HG02642 (cell line): ENCODE measurements at regions not wholly inside any gene's neighbourhood (a gene's known extent, or its start where the extent isn't known, plus 50 kb on each side); places are given as distances from the start of the nearest gene placed in this dataset.
"Not testable (repeated sequence)": the region's sequence is repeated elsewhere in the genome, so short reads cannot be mapped to it uniquely, and the experiment has no call there.

ENCODE experiments used
- ATAC-seq: cut with Tn5 transposase; IDR thresholded peaks from one replicate; pipeline ENCODE4 v1.9.1; 2021; ENCODE audit warnings: mild to moderate bottlenecking; ENCODE audit not compliant: unreplicated experiment, poor library complexity

- no peak for ATAC-seq
These were observed 136.1 kb downstream of the MID1IP1 start for GRCh38 chrX:38937400-38937799.

GRCh38 chrX:38937926-38938325 lies 136.7 kb downstream of the MID1IP1 start:
- no peak for ATAC-seq

DNA sequence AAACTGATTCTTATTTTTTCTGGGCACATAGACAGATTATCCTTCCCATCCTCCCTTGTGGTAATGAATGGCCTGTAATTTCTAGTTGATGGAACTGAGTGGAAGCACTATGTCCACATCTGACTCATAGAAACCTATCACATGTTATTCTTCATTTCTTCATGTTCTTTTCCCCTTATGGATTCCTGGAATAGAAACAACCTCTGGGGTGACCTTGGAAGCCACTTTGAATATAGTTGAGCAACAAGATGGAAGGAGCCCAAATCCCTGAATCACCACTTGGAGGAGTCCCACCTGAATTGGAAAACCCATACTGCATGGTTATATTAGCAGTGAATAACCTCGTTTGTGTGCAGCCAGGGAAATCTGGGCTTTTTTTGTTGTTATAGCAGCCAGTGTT lies 137.8 kb downstream of the MID1IP1 start:
- ATAC-seq = no peak

DNA sequence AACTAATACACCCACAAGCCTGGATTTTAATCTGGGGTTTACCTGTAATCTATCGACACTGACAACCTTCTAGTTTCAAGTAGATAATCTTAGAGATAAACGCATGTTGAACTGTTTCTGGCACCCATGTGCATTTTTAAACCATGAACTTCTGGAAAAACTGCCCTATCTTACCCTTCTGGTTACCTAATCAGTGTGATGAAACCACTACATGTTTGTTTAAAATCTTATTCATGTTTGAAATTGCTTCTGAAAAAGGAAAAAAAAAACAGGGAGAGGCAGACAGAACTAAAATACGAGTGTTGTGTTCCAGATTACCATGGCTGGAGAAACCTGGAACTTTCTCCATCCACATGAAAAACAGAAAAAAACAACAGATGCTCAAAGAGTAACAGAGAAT lies 139.3 kb downstream of the MID1IP1 start:
- ATAC-seq = no peak

DNA sequence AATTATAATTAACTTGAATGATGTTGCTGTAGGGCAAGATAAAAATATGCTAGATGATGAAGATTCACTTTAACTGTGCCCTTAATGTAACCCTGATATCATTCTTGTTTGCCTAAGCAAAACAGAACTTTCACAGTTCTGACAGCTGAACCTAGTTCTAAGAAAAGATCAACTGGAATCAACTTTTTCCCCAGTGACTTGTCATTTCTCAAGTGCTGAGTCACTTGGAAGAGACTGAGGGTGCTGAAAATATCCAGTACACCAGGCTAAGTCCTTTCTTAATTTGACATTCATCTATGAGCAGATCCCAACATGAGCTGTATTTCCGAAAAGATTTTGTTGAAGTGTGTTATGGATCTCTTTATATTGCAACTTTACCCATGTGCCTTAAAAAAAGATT lies 140.4 kb downstream of the MID1IP1 start:
- no peak for ATAC-seq

DNA sequence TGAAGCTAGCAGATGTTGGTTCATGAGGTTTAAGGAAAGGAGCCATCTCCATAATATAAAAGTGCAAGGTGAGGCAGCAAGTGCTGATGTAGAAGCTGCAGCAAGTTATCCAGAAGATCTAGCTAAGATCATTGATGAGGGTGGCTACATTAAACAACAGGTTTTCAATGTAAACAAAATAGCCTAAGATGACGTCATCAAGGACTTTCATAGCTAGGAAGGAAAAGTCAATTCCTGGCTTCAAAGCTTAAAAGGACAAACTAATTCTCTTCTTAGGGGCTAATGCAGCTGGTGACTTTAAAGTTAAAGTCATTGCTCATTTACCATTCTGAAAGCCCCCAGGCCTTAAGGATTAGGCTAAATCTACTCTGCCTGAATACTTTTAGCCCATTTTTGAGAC lies 141.9 kb downstream of the MID1IP1 start:
- no peak for ATAC-seq

DNA sequence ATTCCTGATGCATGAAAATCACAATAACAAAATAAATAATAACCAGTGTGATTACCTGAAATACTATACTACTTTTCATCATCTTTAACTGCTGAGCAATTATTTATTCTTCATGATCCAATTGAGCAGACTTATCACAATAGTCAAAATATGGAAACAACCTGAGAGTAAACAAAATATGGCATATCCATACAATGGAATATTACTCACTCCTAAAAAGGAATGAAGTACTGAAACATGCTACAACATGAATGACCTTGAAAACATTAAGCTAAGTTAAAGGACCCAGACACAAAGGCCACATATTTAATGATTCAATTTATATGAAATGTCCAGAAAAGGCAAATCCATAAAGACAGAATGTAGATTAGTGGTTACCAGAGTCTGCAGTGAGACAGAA lies 146.8 kb downstream of the MID1IP1 start:
- no peak for ATAC-seq

- no peak for ATAC-seq
These were observed 153.3 kb downstream of the MID1IP1 start for GRCh38 chrX:38954520-38954919.

DNA sequence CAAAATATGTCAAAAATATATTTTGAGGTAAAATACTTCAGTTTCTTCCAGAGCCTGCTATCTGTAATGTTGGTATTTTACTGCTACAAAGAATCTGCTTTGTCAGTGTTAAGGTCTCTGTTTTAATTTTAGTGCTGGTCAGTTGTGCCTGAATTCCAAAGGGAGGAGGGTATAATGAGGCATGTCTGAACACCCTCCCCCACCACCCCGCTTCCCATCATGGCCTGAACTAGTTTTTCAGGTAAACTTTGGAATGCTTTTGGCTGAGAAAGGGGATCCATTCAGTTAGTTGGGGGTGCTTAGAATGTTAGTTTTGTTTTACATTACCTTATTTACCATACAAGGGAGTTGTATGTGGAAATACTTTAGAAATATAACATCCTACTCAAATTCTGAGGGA lies 158.5 kb downstream of the MID1IP1 start:
- ATAC-seq = no peak

DNA sequence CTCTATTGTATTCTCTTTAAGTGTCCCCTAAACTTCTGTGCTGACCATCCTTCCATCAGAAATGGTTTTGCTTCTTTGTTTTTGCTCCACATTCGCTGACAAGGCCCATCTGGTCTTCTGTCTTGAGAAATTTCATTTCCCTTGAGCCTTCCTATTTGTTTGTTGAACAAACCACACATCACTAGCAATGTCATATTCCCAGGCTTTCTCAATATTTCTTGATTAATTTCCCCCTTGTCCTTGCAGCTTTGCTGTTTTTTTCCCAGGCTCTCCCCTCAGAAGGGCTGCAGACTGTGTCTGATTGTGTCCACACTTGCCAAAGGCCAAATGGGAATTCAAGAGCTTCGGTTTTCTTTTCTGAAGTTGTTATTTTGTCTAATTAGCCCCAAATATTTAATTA lies 158.9 kb downstream of the MID1IP1 start:
- no peak for ATAC-seq

GRCh38 chrX:38961936-38962335 lies 160.7 kb downstream of the MID1IP1 start:
- ATAC-seq = no peak

GRCh38 chrX:38963244-38963643 lies 162.0 kb downstream of the MID1IP1 start:
- not testable (repeated sequence) for ATAC-seq

- no peak for ATAC-seq
These were observed 164.6 kb downstream of the MID1IP1 start for GRCh38 chrX:38965888-38966287.

DNA sequence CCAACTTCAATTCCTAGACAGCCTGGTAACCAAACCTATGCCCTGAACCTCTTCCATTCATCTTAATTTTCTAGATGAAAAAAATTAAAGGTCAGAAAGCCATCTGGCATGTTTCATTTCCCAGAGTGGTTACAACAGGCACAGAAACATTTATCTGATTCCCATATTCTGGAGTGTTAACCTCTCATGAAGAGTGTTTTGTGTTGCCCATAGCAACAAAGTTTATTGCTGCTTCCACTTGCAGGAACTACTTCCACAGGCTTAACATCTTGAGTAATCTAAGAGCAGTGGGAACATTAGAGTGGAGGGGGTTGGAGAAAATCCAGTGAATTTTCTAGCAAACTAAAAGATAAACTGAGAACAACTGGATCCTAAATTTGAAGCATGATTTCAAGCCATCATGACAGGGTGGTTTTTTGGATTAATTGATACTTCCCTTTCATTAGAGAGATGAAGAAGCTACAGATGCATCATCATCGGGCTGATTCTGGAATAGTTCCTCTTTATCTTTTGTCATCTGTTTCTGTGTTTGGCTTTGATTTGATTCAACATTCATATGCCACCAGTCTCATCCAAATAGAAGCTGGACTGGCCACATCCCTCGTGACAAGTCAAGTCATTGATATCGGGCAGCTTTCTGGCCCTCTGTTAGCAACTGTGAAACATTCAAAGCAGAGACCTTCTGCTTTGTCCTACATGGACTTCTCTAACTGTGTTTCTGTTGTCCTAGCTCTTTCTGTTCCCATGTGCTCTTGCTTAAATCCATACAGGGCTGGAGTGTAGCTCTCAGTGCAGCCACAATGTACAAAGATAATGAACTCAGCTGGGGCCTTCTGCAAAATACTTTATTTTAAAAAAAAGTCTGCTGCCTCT lies 167.3 kb downstream of the MID1IP1 start:
- no peak for ATAC-seq

- ATAC-seq = no peak
These were observed 168.8 kb downstream of the MID1IP1 start for GRCh38 chrX:38970074-38970473.

DNA sequence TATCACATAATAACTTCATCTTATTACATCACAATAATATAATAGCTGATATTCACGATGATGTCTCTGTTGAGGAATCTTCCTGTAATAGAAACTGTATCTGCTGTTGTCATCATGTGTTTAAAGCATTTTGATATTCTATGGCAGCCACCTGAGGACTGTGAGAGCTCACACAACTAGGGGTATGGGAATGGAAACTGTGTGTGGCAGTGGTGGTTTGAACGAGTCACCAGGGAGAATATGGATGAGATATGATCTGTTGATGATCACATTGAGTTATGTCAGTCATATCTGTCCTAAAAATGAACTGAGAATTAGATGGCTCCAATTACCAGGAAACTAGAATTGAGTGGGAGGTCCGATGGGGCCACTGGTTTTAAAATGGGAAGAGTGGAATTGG lies 169.6 kb downstream of the MID1IP1 start:
- no peak for ATAC-seq

- ATAC-seq = no peak
These were observed 172.1 kb downstream of the MID1IP1 start for GRCh38 chrX:38973322-38973721.

DNA sequence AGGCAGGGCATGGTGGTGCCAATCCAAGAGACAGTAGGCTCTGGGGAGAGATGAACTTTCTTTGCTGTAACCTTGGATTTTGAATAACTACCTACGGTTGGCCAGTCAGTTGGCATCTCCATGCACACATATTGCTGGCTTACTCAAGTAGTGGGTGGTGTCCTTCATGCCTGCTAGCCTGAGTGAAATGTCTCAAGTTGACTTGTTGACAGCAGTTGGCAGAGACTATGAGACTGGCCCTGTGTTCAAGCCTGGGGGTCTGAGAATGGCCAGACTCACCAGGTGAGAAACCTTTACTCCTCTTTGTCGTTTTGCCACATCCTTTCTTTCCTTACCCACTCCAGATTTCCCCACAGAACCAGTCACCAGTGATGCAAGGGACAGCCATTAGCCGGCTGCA lies 173.3 kb downstream of the MID1IP1 start:
- ATAC-seq = no peak

DNA sequence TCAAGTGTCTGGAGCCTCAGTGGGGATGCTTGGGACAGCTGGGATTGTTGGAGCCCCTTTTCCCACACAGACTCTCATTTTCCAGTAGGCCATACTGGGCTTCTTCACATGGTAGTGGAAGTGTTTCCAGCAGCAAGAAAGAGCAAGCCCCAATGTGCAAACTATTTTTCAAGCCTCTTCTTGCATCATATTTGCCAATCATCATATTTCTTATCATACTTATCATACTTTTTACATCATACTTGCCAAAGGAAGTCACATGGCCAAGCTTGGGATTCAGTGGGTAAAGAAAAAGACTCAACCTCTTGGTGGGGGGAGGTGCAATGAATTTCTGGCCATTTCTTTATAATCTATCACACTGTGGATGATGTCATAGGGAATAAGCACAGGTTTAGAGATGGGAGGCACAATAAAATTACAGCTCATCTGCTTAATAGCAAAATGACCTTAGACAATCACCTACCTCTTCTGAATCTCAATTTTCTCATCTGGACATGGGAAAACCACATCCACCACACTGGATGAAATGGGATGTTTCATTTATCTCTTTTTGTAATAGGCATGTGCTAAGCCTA lies 174.2 kb downstream of the MID1IP1 start:
- no peak for ATAC-seq

DNA sequence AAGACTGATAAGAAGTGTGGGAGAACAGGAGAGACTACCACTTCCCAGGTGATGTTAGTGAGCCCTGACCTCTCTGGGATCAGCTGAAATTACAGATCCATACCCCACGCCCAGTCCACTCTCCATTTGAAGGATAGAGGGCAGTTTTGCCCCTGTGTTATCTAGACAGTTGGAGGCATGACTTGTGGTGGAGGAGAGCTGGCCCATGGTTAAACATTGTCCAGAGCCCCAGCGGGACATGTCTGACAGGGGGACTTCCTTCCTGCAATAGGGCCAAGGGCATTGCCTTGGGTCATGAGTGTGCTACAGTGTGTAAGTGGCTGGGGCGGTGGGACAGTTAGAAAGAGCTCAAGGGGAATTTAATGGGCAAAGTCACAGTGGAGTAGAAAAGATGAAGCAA lies 181.1 kb downstream of the MID1IP1 start:
- ATAC-seq = no peak

GRCh38 chrX:38982843-38983242 lies 181.6 kb downstream of the MID1IP1 start:
- no peak for ATAC-seq

GRCh38 chrX:38985375-38985774 lies 184.1 kb downstream of the MID1IP1 start:
- no peak for ATAC-seq
